Mucosa of descending colon (tissue), 3 donors: ENCODE measurements at regions not wholly inside any gene's neighbourhood (a gene's known extent, or its start where the extent isn't known, plus 50 kb on each side); places are given as distances from the start of the nearest gene placed in this dataset.
"Not testable (repeated sequence)": the region's sequence is repeated elsewhere in the genome, so short reads cannot be mapped to it uniquely, and the experiment has no call there.

ENCODE experiments used
- ATAC-seq: fragments of 200-7000 bp; cut with Tn5 transposase; one replicate; pipeline ENCODE4 v1.9.1; 2020; ENCODE audit warnings: mild to moderate bottlenecking, moderate library complexity
- DNase-seq, 3 donors: peaks; one replicate each; pipeline ENCODE4 v3.0.0-alpha.2; 2020
- H3K36me3 ChIP-seq: fragments of 200-600 bp; one replicate; pipeline ENCODE4 v1.8.0; 2021; ENCODE audit warnings: low read depth, mild to moderate bottlenecking
- H3K4me1 ChIP-seq: fragments of 200-600 bp; one replicate; pipeline ENCODE4 v1.8.0; 2021; ENCODE audit warnings: low read depth, mild to moderate bottlenecking
- H3K4me3 ChIP-seq: fragments of 200-600 bp; one replicate; pipeline ENCODE4 v1.8.0; 2021; ENCODE audit warnings: mild to moderate bottlenecking
- H3K9me3 ChIP-seq: fragments of 200-600 bp; one replicate; pipeline ENCODE4 v1.8.0; 2021; ENCODE audit warnings: mild to moderate bottlenecking
- intact Hi-C, 2 donors: fragments of 100-400 bp; cut with DNase I in 1 of 2; cut with micrococcal nuclease in 1 of 2; formaldehyde crosslinking; loops; one replicate each; pipeline versions ENCODE4 v1.11.0 to v1.11.1; 2022; cut with DNase I, micrococcal nuclease
- TF ChIP-seq, protein P1 (sequence below): fragments of 200-600 bp; IDR thresholded peaks from one replicate; pipeline ENCODE4 v1.8.0; 2022; ENCODE audit warnings: antibody characterized with exemption, mild to moderate bottlenecking
- donor health status: DM: no; HTN: no; CAD: no; lungs with moderate emphysema.
- donor health status: DM: no; HTN: no; CAD: no.
- donor health status: DM: no; HTN: yes; CAD: no.

DNA sequence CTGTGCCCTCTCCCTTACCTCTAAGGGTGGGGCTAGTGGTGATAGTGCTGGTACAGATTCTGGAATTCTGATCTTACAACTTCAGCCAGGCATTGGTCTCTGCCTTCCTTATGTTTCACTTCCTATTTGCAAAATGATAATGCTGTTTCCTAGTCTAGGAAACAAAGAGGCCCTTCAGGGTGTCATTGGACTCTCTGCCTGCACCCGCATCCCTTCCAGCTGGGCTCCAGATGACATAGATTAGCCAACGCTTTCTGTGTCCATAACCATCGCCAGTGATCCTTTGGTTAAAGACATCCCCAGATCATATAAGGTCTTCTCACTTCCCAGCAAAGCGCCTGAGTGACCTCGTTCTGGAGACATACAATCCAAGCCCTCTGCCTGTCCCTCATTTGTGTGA is 180.7 kb downstream of the ERCC6L2 start:
- TF ChIP-seq, protein P1, sequence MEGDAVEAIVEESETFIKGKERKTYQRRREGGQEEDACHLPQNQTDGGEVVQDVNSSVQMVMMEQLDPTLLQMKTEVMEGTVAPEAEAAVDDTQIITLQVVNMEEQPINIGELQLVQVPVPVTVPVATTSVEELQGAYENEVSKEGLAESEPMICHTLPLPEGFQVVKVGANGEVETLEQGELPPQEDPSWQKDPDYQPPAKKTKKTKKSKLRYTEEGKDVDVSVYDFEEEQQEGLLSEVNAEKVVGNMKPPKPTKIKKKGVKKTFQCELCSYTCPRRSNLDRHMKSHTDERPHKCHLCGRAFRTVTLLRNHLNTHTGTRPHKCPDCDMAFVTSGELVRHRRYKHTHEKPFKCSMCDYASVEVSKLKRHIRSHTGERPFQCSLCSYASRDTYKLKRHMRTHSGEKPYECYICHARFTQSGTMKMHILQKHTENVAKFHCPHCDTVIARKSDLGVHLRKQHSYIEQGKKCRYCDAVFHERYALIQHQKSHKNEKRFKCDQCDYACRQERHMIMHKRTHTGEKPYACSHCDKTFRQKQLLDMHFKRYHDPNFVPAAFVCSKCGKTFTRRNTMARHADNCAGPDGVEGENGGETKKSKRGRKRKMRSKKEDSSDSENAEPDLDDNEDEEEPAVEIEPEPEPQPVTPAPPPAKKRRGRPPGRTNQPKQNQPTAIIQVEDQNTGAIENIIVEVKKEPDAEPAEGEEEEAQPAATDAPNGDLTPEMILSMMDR: no peak
- H3K9me3 ChIP-seq: no peaks in the 10 kb centered on the region
- no peak overlapping the region for H3K4me3 ChIP-seq
- H3K36me3 ChIP-seq: no peaks in the 10 kb centered on the region
- ATAC-seq: no peak
- no peaks in the 10 kb centered on the region for H3K4me1 ChIP-seq
- intact Hi-C loops: no loop called here
- no peak for DNase-seq

DNA sequence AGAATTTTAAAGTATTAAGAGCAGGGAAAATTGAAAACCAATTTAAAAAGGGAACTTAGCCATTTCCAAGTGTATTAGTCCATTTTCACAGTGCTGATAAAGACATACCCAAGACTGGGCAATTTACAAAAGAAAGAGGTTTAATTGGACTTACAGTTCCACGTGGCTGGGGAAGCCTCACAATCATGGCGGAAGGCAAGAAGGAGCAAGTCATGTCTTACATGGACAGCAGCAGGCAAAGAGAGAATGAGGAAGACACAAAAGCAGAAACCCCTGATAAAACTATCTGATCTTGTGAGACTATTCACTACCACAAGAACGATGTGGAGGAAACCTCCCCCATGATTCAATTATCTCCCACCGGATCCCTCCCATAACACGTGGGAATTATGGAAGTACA is 178.8 kb downstream of the ERCC6L2 start:
- H3K4me3 ChIP-seq, ATAC-seq, H3K9me3 ChIP-seq, H3K4me1 ChIP-seq, DNase-seq, intact Hi-C loops, H3K36me3 ChIP-seq: not testable (repeated sequence)

DNA sequence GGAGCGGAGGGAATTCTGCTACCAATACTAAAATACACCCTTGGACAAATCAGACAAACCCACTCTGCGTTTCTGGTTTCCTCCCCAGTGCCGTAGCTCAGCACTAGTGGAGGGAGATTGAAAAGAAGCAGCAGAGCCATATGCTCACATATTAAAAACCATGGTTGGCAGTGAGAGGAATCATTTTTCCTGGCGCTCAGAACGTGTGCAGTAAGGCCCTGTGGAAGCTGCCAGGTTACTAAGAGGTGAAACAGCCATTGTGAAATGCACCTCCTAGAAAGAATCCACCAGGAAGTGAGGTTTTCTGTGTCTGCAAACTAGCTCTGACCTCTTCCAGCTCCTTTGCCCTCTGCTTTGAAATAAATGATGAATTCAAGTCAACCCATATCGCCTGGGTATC is 177.2 kb downstream of the ERCC6L2 start:
- ATAC-seq: no peak
- DNase-seq: no peak

DNA sequence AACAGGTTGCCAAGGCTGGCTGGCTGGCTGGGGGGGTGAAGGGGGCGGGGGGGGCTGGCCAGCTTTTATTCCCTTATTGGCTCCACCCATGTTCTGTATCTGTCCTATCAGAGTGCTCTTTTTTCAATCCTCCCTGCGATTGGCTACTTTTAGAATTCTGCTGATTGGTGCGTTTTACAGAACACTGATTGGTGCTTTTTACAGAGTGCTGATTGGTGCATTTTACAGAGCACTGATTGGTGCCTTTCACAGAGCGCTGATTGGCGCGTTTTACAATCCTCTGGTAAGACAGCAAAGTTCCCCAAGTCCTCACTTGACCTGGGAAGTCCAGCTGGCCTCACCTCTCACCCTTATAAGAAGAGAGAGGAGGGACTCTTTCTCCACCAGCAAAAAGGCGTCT is 175.9 kb downstream of the ERCC6L2 start:
- no peak for DNase-seq
- no peak for ATAC-seq
- H3K4me3 ChIP-seq: no peak overlapping the region
- TF ChIP-seq, protein P1: no peak
- H3K9me3 ChIP-seq: no peaks in the 10 kb centered on the region
- H3K4me1 ChIP-seq: no peaks in the 10 kb centered on the region
- no peaks in the 10 kb centered on the region for H3K36me3 ChIP-seq
- intact Hi-C loops: no loop called here

More for the DNA sequence above, 177.2 kb downstream of the ERCC6L2 start:
- Histone ChIP-seq H3K4me3 (no peak overlapping the region), H3K4me1 (no peaks in the 10 kb centered on the region), H3K36me3 (no peaks in the 10 kb centered on the region), H3K9me3 (no peaks in the 10 kb centered on the region)
- TF ChIP-seq, protein P1: no peak
- intact Hi-C loops: no loop called here

DNA sequence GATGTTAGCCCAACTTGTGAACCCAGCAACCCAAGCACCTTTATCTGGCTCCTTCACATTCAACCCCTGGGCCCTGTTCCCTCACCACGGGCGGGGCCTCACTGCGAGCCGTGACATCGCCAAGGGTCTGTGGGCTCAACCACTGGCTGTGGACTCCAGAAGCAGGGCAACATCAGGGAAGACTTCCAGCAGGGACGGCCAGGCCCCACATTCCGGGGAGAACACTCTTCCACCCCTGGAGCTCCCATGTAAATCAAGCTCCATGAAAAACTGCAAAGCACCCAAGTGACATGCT is 175.3 kb downstream of the ERCC6L2 start:
- TF ChIP-seq, protein P1: no peak
- H3K9me3 ChIP-seq: no peaks in the 10 kb centered on the region
- H3K4me1 ChIP-seq: no peaks in the 10 kb centered on the region
- ATAC-seq: no peak
- no peak for DNase-seq
- no peaks in the 10 kb centered on the region for H3K36me3 ChIP-seq
- intact Hi-C loops: no loop called here
- H3K4me3 ChIP-seq: no peak overlapping the region

DNA sequence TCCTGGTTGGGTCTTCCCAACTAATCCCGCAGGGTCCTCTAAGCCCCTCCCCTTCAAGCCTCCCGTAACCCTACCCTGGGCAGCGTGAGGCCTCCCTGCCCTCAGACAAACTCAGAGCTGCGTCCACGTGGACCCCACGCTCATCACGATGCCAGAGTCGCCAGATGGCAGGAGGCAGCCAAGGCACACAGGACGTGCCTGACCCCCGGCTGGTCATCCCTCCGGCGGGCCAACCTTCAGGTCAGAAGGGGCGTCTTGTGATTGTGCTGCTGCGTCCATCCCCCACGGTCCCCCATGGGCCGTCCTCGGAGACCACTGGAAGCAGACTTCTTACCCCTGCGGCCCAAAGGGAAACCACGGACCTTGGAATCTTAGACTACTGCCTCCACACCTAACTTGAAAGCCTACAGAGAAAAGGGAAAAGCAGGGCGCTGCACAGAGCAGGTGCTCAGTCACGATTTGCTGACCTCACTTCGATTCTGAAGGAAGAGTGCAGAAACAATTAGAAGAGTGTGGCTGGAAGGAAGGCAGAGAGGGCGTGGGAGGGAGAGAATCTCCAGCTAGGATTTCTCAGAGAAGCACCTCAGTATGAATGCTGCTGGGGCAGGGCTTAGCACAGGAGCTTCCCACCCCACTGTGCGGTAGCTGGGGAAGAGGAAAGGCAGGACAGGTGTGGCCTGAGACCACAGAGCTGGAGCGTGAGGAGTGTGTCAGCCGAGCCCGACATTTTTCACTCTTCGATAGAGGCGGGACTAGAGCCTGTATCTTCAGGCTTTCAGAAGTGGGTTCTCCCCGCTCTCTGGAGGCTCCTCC is 174.8 kb downstream of the ERCC6L2 start:
- H3K4me3 ChIP-seq: no peak overlapping the region
- TF ChIP-seq, protein P1: no peak
- no peaks in the 10 kb centered on the region for H3K36me3 ChIP-seq
- no peaks in the 10 kb centered on the region for H3K9me3 ChIP-seq
- DNase-seq: no peak
- no peaks in the 10 kb centered on the region for H3K4me1 ChIP-seq
- intact Hi-C loops: no loop called here
- no peak for ATAC-seq
